Keratinocyte (primary cell): ENCODE measurements at regions not wholly inside any gene's neighbourhood (a gene's known extent, or its start where the extent isn't known, plus 50 kb on each side); places are given as distances from the start of the nearest gene placed in this dataset.
"Not testable (repeated sequence)": the region's sequence is repeated elsewhere in the genome, so short reads cannot be mapped to it uniquely, and the experiment has no call there.

Source experiments
- EZH2 ChIP-seq: IDR thresholded peaks from one replicate; pipeline ENCODE4 v1.6.1; 2012; ENCODE audit warnings: inconsistent platforms, mild to moderate bottlenecking, low read length, moderate library complexity
- TF ChIP-seq, protein P1 (sequence below), 3 experiments: IDR thresholded peaks in 1 of 3; conservative IDR thresholded peaks in 1 of 3; optimal IDR thresholded peaks in 1 of 3; 2 replicates in 2 of 3; 3 replicates in 1 of 3; pipeline versions ENCODE3 to v1.5.1; 2011; ENCODE audit warnings: low read length in 3 of 3, mild to moderate bottlenecking in 3 of 3, moderate library complexity in 2 of 3, control low read depth in 1 of 3, inconsistent platforms in 1 of 3; ENCODE audit not compliant: insufficient read depth in 2 of 3; ENCODE audit errors: extremely low read depth in 1 of 3

DNA sequence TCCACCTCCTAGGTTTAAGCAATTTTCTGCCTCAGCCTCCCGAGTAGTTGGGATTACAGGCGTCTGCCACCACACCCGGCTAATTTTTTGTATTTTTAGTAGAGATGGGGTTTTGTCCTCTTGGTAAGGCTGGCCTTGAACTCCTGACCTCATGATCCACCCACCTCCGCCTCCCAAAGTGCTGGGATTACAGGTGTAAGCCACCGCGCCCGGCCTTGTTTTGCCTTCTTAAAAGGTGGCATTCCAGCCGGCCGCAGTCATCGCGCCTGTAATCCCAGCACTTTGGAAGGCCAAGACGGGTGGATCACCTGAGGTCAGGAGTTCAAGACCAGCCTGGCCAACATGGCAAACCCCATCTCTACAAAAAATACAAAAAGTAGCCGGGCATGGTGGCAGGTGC, 253.7 kb downstream of the PARP8 start:
- TF ChIP-seq, protein P1, sequence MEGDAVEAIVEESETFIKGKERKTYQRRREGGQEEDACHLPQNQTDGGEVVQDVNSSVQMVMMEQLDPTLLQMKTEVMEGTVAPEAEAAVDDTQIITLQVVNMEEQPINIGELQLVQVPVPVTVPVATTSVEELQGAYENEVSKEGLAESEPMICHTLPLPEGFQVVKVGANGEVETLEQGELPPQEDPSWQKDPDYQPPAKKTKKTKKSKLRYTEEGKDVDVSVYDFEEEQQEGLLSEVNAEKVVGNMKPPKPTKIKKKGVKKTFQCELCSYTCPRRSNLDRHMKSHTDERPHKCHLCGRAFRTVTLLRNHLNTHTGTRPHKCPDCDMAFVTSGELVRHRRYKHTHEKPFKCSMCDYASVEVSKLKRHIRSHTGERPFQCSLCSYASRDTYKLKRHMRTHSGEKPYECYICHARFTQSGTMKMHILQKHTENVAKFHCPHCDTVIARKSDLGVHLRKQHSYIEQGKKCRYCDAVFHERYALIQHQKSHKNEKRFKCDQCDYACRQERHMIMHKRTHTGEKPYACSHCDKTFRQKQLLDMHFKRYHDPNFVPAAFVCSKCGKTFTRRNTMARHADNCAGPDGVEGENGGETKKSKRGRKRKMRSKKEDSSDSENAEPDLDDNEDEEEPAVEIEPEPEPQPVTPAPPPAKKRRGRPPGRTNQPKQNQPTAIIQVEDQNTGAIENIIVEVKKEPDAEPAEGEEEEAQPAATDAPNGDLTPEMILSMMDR (optimal IDR thresholded peaks at IDR 0.05 in 1 of 3, IDR thresholded peaks at IDR 0.05 in 1 of 3, conservative IDR thresholded peaks at IDR 0.05 in 1 of 3; ENCODE audit: extremely low read depth in 1 of 3, insufficient read depth in 2 of 3, low read length in 3 of 3) = not testable (repeated sequence)
- TF ChIP-seq EZH2 = not testable (repeated sequence)
